ENCODE measurements at regions not wholly inside any gene's neighbourhood (a gene's known extent, or its start where the extent isn't known, plus 50 kb on each side); places are given as distances from the start of the nearest gene placed in this dataset.

DNA sequence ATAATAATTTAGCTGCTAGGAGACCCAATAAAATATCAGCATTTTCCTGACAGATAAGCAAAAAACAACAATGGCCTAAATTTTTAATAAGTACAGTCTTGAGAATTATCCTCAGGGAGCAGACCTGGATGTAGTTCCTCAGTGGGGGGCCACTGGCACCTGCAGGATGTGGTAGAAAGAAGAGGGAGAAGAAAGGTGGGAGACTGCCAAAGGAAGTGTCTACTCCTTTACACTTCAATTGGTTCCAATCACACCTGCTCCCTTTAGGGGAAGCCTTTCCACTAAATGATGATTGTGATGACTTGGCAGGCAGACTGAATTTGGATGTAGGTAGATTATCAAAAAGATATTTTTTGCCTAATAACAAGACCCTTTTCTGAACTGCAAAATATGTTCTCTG, 353.0 kb upstream of the SATB1 start:
- H3K27me3 ChIP-seq (ENCODE audit: insufficient read depth, poor library complexity, severe bottlenecking), result no peaks in the 10 kb centered on the region
- no peak overlapping the region for H3K4me3 ChIP-seq (ENCODE audit: severe bottlenecking)
- DNase-seq (ENCODE audit: low spot score) (no peak), ATAC-seq (ENCODE audit: low read depth) (no peak)
- H3K9me3 ChIP-seq (ENCODE audit: severe bottlenecking), result no peaks in the 10 kb centered on the region
- no peaks in the 10 kb centered on the region for H3K36me3 ChIP-seq (ENCODE audit: low read depth)
- no peak overlapping the region for H3K27ac ChIP-seq (ENCODE audit: poor library complexity, severe bottlenecking)
- TF ChIP-seq, protein P1, sequence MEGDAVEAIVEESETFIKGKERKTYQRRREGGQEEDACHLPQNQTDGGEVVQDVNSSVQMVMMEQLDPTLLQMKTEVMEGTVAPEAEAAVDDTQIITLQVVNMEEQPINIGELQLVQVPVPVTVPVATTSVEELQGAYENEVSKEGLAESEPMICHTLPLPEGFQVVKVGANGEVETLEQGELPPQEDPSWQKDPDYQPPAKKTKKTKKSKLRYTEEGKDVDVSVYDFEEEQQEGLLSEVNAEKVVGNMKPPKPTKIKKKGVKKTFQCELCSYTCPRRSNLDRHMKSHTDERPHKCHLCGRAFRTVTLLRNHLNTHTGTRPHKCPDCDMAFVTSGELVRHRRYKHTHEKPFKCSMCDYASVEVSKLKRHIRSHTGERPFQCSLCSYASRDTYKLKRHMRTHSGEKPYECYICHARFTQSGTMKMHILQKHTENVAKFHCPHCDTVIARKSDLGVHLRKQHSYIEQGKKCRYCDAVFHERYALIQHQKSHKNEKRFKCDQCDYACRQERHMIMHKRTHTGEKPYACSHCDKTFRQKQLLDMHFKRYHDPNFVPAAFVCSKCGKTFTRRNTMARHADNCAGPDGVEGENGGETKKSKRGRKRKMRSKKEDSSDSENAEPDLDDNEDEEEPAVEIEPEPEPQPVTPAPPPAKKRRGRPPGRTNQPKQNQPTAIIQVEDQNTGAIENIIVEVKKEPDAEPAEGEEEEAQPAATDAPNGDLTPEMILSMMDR (IDR thresholded peaks at IDR 0.05; ENCODE audit: poor library complexity, severe bottlenecking), result no peak
- no peaks in the 10 kb centered on the region for H3K4me1 ChIP-seq (ENCODE audit: insufficient read depth, poor library complexity, severe bottlenecking)

- ATAC-seq (ENCODE audit: low read depth) (no peak), DNase-seq (ENCODE audit: low spot score) (no peak)
- Histone ChIP-seq H3K36me3 (ENCODE audit: low read depth) (no peaks in the 10 kb centered on the region), H3K9me3 (ENCODE audit: severe bottlenecking) (no peaks in the 10 kb centered on the region), H3K4me1 (ENCODE audit: insufficient read depth, poor library complexity, severe bottlenecking) (no peaks in the 10 kb centered on the region), H3K27ac (ENCODE audit: poor library complexity, severe bottlenecking) (no peak overlapping the region), H3K4me3 (ENCODE audit: severe bottlenecking) (no peak overlapping the region), H3K27me3 (ENCODE audit: insufficient read depth, poor library complexity, severe bottlenecking) (no peaks in the 10 kb centered on the region)
- TF ChIP-seq, protein P1 (IDR thresholded peaks at IDR 0.05; ENCODE audit: poor library complexity, severe bottlenecking), result no peak
Measured at GRCh38 chr3:18775501-18775900, 350.4 kb upstream of the SATB1 start.

GRCh38 chr3:18774319-18775088, 349.4 kb upstream of the SATB1 start:
- ATAC-seq (ENCODE audit: low read depth), result no peak
- H3K27me3 ChIP-seq (ENCODE audit: insufficient read depth, poor library complexity, severe bottlenecking), result no peaks in the 10 kb centered on the region
- no peak for DNase-seq (ENCODE audit: low spot score)

DNA sequence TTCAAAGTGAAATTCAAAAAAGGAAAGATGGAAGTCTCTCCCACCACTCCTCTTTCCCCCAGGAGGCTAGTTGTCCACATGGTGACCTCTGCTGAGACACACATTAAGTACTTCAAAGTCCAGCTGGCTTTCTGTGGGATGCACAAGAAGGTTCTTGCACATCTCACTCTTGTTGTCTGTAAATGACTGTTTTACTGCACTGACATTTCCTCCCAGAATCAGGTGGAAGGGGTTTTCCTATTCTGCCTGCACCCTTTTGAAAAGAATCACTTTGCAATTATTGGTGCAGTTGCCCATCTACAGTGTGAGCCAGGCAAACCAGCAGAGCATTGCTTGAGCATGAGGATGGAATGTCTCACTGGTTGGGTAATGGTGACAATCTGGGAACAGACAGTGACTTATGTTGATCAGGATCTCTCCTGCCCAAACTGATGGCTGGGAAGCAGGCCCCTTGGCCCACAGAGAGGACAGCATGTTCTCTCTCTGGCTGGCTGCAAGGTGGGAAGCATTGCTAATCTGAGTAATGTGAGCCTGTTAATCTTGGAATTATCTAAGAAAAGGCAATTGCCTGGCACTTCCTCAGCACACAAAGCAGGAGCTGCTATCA, 347.7 kb upstream of the SATB1 start:
- ATAC-seq (ENCODE audit: low read depth), result no peak
- no peak overlapping the region for H3K27ac ChIP-seq (ENCODE audit: poor library complexity, severe bottlenecking)
- TF ChIP-seq, protein P1 (IDR thresholded peaks at IDR 0.05; ENCODE audit: poor library complexity, severe bottlenecking), result no peak
- no peak overlapping the region for H3K4me3 ChIP-seq (ENCODE audit: severe bottlenecking)
- no peaks in the 10 kb centered on the region for H3K4me1 ChIP-seq (ENCODE audit: insufficient read depth, poor library complexity, severe bottlenecking)
- no peaks in the 10 kb centered on the region for H3K27me3 ChIP-seq (ENCODE audit: insufficient read depth, poor library complexity, severe bottlenecking)
- no peaks in the 10 kb centered on the region for H3K9me3 ChIP-seq (ENCODE audit: severe bottlenecking)
- H3K36me3 ChIP-seq (ENCODE audit: low read depth), result no peaks in the 10 kb centered on the region
- DNase-seq (ENCODE audit: low spot score), result no peak

More at GRCh38 chr3:18774319-18775088, 349.4 kb upstream of the SATB1 start:
- Histone ChIP-seq H3K36me3 (ENCODE audit: low read depth) (no peaks in the 10 kb centered on the region), H3K27ac (ENCODE audit: poor library complexity, severe bottlenecking) (no peak overlapping the region), H3K9me3 (ENCODE audit: severe bottlenecking) (no peaks in the 10 kb centered on the region), H3K4me3 (ENCODE audit: severe bottlenecking) (no peak overlapping the region), H3K4me1 (ENCODE audit: insufficient read depth, poor library complexity, severe bottlenecking) (no peaks in the 10 kb centered on the region)
- TF ChIP-seq, protein P1 (IDR thresholded peaks at IDR 0.05; ENCODE audit: poor library complexity, severe bottlenecking), result no peak

DNA sequence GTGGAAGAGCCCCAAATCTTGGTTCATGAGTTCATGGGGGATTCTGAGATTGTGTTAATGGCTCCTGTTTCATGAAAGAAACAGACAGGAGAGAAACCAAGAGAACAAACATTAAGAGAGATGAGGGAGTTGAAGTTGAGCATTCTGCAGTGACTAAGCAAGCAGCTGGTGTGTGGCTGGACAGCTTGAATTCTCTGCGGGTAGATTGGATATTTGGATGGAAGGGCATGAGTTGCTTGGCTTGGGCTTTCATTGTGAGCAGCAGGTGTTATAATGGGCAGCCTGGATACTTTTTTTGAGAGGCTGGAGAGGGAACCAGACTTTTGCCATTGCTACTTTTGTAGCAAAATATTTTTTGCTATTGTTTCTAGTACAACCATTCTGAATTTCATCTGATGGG, 346.8 kb upstream of the SATB1 start:
- H3K9me3 ChIP-seq (ENCODE audit: severe bottlenecking), result no peaks in the 10 kb centered on the region
- no peaks in the 10 kb centered on the region for H3K36me3 ChIP-seq (ENCODE audit: low read depth)
- TF ChIP-seq, protein P1 (IDR thresholded peaks at IDR 0.05; ENCODE audit: poor library complexity, severe bottlenecking), result no peak
- ATAC-seq (ENCODE audit: low read depth), result no peak
- no peak for DNase-seq (ENCODE audit: low spot score)
- H3K4me1 ChIP-seq (ENCODE audit: insufficient read depth, poor library complexity, severe bottlenecking), result no peaks in the 10 kb centered on the region
- no peak overlapping the region for H3K27ac ChIP-seq (ENCODE audit: poor library complexity, severe bottlenecking)
- no peaks in the 10 kb centered on the region for H3K27me3 ChIP-seq (ENCODE audit: insufficient read depth, poor library complexity, severe bottlenecking)
- no peak overlapping the region for H3K4me3 ChIP-seq (ENCODE audit: severe bottlenecking)

Measured in RWPE2 (cell line).